SKM-1 treated with dmso at 0.1 percent for 144 hours (cell line): ENCODE measurements at regions not wholly inside any gene's neighbourhood (a gene's known extent, or its start where the extent isn't known, plus 50 kb on each side); places are given as distances from the start of the nearest gene placed in this dataset.

Source experiments
- DNase-seq: peaks from one replicate; lab custom pipeline; 2025; ENCODE audit not compliant: unreplicated experiment; lab: John Stamatoyannopoulos, UW

DNA sequence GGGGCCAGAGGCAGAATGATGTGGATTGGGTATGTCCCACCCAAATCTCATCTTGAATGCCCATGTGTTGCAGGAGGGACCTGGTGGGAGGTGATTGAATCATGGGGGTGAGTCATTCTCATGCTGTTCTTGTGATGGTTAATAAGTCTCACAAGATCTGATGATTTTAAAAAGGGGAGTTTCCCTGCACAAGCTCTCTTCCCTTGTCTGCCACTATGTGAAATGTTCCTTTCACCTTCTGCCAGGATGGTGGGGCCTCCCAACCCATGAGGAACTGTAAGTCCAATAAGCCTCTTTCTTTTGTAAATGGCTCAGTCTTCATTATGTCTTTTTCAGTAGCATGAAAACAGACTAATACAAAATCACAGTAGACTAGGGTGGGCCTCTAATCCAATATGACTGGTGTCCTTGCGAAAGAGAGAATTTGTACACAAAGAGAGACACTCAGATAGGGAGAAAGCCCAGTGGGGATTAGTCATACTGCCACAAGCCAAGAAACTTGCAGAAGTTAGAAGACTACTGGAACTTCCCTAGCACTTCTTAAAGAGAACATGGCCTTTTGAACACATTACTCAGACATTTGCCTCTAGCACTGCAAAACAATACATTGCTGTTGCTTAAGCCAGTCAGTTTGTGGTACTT is 68.4 kb downstream of the ANXA1 start:
- peak; percentile 76 for DNase-seq

DNA sequence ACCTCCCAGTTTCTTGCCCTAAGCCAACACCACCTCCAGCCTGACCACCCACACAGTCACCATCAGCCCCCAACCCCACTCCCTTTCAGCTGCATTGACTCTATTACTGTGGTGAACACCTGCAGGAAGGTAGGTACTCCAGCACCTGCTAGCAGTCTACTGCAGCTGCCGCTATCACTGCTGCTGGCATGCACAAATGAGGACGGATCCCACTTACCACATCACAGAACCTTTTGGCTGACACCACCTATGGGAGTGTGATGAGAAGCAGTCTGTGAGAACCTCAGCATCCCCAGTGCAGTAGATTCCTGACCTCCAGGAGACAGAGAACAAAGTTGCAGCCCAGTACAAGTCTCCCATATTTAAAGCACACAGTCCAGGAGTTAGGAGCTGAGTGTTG is 71.9 kb downstream of the ANXA1 start:
- no peak for DNase-seq

DNA sequence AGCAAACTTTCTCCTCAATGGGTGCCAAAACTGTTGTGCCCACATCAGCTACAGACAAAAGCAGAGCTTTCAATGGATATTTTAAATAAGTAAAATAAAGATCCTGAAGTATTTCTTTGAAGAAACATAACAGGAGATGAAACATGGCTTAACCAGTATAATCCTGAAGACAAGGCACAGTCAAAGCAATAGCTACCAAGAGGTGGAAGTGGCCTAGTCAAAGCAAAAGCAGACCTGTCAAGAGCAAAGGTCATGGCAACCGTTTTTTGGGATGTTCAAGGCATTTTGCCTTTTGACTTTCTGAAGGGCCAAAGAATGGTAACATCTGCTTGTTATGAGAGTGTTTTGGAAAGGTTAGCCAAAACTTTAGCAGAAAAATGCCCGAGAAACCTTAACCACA is 77.9 kb downstream of the ANXA1 start:
- DNase-seq, result no peak

DNA sequence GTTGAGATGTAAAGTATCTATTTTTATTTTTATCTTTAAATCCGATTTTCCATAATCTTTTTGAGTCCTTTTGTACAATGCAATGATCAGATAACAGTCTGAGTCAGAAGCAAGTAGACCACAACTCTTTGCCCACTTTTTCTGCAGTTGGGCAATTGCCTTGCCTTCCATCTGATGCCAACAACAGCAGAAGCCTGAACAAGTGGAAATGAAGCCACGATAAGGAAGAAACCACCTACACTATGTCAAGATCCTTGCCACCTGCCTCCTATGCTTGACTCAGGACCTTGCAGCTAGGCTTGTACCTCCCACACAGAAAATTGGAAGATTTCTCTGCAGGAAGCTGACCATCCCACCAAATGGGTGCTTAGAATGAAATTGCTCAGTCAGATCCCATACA is 78.6 kb downstream of the ANXA1 start:
- DNase-seq, result peak; percentile 9

DNA sequence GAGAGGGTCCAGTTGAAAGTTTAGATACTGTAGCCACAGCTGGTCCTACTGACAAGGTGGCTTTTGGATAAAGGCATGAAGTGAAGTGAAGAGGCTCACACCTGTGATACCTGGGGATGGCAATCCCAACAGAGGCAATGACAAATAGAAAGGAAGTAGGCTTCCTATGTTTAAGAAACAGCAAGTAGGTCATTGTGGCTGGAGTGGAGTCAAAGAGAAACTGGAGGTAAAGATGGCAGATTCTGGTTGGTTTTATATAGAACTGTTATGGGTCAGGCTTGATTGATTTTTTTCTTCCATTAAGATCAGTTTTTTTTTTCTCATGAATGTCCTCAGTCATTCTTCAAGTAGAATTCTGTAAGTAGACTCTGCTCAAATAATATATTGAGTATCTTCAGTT is 79.5 kb downstream of the ANXA1 start:
- no peak for DNase-seq

DNA sequence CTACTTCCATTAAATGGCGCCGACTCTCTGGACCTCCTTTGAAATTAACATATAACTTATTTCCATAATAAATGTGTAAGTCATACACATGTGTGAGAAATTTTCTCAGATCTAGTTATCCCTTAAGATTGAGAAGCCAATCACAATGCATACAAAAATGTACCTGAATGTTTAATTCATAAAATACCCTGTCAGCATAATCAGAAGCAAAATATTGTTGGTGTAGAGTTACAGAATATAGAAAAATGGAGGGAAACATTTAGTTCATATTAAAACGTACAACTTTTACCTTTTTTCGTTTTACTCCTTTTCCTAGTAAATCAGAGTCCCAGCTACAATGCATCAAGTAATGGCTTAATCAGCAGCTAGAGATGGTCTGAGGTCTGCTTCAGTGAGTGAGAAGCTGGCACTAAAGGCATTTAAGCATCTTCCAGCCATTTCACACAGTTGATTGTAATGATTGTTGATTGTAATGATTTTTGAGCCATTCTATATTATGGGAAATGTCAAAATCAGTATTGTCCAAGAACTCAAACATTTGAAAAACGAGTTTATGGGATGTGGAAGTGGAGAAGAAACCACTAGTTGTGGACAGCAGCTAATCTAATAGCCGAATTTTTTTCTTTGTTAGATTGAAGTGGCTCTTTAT is 81.8 kb downstream of the ANXA1 start:
- no peak for DNase-seq

DNA sequence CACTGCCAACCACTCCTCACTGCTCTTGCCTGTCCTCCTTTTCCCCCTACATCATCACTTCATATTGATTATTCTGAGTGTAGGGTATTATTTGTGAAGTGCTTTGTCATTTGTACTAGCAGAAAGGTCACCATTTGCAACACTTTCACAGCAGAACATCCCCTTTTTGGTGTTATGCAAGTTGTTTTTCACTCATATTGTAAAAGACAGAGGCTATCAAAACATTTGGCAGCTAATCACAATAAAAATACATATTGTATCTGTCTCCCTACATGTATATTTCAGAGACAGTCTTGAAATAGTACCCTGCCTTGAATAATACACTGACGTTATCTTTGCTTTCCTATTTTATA is 82.3 kb downstream of the ANXA1 start:
- DNase-seq, result no peak

DNA sequence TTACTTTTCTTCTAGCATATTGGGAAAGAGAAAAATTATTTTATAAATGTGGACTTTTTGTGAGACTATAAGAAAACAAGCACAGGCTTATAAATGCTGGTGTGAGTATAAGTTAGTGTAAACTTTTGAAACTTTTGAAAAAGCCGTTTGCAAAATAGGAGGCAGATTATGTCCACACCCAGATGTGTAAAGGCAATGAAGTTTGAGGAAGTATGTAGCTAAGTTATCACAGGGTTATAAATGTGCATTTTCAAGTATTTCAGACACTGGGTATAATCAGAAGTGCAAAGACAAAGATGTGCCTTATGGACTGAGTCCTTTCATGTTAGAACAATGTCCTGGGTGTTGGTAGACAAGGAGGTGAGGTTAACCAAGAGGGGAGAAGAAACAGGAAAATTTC is 85.5 kb downstream of the ANXA1 start:
- peak; percentile 35 for DNase-seq

DNA sequence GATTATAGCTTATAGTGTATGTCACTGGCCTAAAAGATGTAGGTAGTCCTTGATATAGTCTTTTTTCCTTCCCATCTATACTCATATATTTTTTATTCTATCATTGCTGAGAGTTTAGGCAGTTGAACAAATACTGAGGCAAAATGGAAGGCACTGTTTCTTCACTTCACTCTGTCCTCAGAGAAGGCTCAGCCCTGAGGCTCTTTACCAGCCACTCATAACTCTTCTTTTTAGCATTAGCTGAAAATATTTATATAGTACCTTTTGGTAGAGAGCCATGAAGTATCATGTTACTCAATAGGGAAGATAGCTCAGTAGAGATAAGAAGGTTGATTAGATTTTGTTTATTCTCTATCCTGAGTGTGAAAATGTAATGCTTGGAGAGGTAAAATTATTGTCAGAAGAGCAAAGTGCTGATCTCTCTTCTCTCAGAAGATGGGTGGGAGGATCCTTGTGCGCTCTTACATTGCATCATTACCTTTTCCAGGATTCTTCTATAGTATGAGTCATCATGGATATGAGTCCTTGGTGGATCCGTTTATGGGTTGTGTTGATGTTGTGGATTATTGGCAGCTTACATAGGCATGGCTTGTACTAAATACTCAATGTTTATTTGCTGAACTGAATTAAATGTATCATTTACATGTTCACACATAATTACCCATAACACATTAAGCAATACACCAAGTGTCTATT is 88.1 kb downstream of the ANXA1 start:
- DNase-seq, result no peak

DNA sequence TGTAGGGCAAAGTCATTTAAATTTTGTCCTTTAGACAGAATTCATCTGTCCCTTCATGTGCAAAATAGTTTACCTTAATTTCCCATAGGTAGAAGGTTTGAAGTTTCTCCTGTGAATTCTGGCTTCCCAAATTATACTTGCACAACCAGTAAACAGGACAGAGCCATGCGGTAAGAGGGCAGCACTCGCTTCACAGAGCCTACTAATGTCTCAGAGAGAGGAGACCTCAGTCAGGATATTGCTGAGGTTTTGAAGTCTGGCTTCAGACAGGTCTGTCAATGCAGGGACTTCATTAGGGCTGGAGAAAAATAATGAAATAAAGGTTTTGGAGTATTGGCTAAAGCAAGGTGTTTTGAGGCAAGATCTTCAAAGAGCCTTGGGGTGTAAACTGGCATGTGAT is 91.4 kb downstream of the ANXA1 start:
- DNase-seq, result no peak

DNA sequence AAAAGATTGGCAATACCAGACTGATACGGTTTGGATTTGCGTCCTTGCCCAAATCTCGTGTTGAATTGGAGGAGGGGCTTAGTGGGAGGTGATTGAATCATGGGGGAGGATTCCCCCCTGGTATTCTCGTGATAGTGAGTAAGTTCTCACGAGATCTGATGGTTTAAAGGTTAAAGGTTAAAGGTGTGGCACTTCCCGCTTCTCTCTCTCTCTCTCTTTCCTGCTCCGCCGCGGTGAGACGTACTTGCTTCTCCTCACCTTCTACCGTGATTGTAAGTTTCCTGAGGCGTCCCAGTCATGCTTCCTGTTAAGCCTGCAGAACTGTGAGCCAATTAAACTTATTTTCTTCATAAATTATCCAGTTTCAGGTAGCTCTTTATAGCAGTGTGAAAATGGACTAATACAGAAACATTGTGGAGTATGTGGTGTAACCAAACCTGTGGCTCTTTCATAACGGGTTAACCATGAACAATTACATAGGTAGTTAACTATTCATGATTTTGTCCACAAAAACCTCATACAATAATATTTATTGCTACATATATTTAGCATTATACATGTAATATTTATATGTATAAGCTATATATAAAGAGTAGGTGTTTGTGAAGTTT is 107.5 kb downstream of the ANXA1 start:
- DNase-seq, result no peak

DNA sequence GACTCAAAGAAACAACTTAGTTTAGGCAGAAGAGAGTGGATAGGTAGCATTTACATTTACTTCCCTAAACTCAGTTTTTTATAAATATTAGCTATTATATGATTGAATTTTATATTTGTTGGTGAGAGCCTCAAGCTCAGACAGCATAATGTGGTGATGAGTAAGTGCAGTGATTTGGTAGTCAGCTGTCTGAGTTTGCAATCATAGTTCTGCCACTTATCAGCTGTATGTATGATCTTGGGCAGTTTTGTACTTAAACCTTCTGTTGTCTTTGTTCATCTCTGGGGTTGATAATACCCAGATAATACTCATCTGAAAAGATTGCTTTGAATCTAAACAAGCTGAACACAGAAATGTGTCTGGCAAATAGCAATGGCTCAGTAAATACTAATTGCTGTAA is 108.8 kb downstream of the ANXA1 start:
- no peak for DNase-seq

DNA sequence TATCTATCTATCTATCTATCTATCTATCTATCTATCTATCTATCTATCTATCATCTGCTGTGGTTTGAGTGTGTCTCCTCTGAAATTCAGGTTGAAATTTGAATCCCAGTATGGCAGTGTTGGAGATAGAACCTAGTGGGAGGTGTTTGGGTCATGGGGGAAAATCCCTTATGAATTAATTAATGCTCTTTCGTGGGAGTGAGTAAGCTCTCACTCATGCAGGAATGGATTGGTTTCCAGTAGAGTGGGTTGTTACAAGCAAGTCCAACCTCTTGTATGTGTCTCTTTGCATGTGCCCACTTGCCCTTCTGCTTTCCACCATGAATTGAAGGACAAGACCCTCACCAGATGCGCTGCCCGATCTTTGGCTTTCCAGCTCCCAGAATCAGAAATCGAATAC is 113.0 kb downstream of the ANXA1 start:
- no peak for DNase-seq

DNA sequence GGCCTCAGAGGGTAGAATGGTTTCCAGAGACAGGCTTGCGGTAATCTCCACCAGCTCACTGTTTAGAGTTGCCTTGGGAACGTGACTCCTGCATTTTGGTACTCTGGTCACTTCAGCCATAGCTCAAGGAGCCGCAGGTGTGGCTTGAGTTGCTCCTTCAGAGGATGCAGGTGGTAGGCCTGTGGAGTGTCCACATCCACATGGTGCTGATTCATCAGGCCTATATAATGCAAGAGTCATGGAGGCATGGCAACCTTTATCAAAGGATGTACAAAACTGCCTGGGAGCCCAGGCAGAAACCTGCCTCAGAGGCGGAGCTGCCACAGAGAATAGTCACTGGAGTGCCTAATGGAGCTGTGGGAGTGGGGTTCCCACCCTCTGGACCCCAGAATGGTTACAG is 114.2 kb downstream of the ANXA1 start:
- no peak for DNase-seq

DNA sequence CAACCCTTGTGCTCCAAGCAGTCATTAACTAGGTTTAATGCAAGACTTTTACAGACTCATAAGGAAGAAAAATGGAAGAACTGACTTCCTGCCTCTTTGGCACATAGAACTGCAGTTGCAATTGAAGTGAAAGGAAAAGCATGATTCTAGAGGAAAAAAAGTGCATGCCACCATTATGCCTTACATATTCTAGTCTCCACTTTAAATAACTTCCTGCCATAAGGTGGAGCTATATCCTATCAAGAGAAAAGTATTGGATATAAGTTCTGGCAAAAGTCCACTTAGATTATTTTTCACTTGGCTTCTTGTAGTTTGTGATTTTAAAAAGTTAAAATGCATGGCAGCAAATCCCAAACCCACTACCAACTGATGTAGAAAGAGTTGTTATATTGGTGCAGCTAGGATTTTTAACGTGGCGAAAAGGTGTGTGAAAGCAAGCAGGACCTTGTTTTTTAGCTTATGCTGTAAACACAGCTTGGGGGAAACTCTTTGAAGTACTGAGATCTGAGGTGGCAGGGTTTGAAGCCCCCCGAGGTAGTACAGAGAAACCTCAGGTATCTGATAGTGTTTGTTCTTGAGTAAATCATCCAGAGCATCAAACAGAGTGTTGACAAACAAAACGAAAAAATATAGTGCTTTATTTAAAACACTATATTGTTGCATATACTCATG is 117.9 kb downstream of the ANXA1 start:
- DNase-seq, result no peak

DNA sequence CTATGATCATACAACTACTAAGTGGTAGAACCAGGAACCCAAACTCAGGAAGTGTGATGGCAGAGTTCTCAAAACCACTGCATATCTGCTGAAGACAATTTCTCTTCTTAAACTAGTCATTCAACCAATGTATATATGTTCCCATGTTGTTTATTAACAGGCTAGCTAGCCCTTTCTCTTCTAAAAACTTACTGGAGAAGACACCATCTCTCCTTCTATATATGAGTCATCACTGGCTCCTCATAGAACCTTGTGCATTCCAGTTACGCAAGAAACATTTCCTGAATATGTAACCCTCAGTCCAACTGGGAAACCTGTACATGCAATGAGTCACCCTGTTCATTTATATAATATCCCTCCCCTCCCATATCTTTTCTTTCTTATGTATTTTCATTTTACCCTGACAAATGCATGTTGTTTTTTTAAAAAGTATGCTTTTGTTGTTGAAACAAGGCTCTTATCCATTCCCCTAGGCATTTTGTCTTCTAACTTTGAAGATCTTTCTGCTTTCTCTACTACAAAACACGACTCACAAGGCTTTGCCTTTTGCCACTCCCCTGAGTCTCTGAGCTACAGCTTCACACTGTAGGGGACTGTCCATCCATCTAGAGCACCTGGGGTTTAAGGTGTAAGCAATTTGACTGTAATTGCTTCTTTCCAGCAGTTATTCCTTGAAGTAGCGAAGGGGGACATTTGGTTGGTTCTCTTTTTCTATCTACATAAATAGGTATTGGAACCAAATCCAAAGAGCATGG is 119.5 kb downstream of the ANXA1 start:
- DNase-seq, result peak; percentile 50

DNA sequence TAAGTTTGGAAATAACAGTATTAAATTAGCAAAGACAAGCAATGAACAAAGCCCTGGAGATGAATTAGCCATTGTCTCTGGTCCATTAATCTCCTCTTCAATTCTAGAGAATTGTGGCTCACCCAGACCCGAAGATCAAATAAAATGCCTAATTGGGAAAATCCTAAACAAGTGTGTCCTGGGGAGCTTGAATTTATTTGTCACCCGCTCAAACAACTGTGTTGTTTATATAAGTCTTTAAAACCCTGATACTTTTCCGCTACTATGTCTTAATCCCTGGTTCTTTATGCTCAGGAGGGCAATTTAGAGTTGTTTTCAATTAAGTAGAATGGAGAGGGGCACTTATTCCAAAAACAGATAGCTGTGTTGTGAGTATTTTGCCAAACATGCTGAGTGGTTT is 128.4 kb downstream of the ANXA1 start:
- DNase-seq, result no peak

DNA sequence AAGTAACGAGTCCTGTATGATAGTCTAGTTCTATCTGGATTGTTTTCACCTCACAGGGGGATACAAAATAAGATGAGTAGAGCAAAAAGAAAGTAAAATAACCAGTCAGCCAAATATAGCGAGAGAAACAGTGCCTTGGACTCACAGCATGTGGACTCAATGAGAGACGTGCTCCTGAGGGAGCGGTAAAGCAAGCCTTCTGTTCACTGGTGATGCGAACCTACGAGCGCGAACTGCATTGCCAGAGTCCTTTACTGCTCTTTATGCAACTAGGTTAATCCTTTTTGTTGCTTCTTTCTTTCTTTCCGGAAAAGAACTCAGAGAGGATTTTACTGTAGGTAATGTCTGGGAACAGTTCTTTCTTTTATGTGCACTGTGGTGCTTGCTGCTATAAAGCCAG is 132.7 kb downstream of the ANXA1 start:
- DNase-seq, result no peak

DNA sequence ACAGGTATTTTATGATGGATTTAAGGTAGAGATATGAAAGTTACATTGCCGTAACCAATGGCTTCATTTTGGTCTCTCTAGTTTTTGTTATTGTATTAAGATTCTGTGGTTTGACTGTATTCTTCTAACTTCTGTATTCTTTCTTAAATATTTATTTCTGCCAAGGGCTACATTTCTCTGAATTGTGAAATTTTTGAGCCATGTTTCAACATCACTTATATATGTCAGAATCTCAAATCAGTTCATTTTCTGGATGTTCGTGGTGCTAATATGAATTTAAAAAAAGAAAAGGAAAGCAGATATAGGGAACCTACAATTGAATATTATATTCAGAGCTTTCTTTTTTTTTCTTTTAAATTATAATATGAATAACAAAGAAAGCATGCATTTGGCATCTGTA is 142.7 kb downstream of the ANXA1 start:
- DNase-seq, result no peak

DNA sequence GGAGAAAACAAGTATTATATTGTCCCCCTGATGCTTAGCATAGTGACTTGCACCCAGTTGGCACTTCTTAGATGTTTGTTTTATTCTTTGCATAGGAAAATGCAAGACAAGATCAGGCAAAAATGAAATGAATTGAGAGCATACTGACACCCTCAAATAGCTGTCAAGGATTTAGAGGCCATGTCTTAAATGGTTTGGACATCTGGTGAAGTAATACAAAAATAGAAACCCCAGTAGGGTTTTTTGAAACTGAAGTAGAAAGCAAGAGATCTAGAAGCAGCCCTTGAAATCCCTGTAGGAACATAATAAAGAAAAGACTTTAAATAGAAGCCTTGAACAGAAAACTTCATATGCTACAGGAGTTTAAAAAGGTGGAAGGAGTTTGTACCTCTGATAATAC is 174.3 kb downstream of the ANXA1 start:
- DNase-seq, result no peak

DNA sequence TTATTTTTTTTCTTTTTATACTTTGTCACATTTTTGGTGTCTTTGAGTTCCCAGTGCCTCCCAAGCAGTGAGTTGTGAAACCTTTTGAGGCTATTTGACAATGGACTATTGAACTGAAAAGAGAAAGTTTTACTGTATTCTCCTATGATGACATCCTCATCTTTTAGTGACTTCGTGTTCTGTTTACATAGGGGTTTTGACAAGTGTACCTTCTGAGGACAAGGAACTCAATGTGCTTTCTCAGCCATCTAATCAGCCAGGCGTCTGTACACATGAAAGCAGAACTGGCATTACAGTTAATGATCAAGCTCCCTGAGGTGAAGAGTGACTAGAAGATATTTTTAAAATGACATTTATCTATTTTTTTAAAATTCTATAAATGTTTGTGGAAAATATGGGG is 175.5 kb downstream of the ANXA1 start:
- DNase-seq, result no peak
